Ovary (tissue), 7 donors: ENCODE measurements at regions not wholly inside any gene's neighbourhood (a gene's known extent, or its start where the extent isn't known, plus 50 kb on each side); places are given as distances from the start of the nearest gene placed in this dataset.

Experiments
- DNase-seq, 5 donors: peaks; one replicate each; pipeline ENCODE4 v3.0.0-alpha.2; 2019 to 2020
- H3K27ac ChIP-seq, 2 donors: fragments of 200-600 bp; one replicate each; pipeline versions ENCODE4 v1.5.1 to v1.8.0; 2019 to 2022
- H3K27me3 ChIP-seq: fragments of 200-600 bp; one replicate; pipeline ENCODE4 v1.8.0; 2022
- H3K36me3 ChIP-seq: fragments of 200-600 bp; sonication (generic); one replicate; pipeline ENCODE4 v1.5.1; 2019
- H3K4me1 ChIP-seq: one replicate; pipeline ENCODE4 v1.8.1; 2013; ENCODE audit warnings: mild to moderate bottlenecking, moderate library complexity; ENCODE audit not compliant: insufficient read depth
- H3K4me3 ChIP-seq: fragments of 200-600 bp; sonication (generic); one replicate; pipeline ENCODE4 v1.5.1; 2017
- H3K9me3 ChIP-seq, 2 donors: fragments of 200-600 bp in 1 of 2; sonication (generic) in 1 of 2; one replicate each; pipeline versions ENCODE4 v1.5.1 to v1.8.1; 2013 to 2019; ENCODE audit warnings: mild to moderate bottlenecking in 1 of 2, moderate library complexity in 1 of 2
- CTCF ChIP-seq, 3 donors: fragments of 450-650 bp in 2 of 3; fragments of 200-600 bp in 1 of 3; IDR thresholded peaks; one replicate each; pipeline versions ENCODE4 v1.5.1 to v1.8.0; 2016 to 2022; ENCODE audit warnings: antibody characterized with exemption in 3 of 3, mild to moderate bottlenecking in 1 of 3
- EP300 ChIP-seq: sonication (generic); formaldehyde crosslinking; IDR thresholded peaks from one replicate; pipeline ENCODE4 v1.6.1; 2017; ENCODE audit warnings: antibody characterized with exemption
- POLR2A ChIP-seq: fragments of 450-650 bp; IDR thresholded peaks from one replicate; pipeline ENCODE4 v1.6.1; 2017; ENCODE audit warnings: antibody characterized with exemption, mild to moderate bottlenecking, moderate library complexity
- WGBS, 3 donors: extraction: QIAGEN DNeasy Blood & Tissue Kit in 1 of 3; methylation state at CpG; one replicate each; pipeline versions ENCODE4 v1.1.5 to v1.1.7; 2013 to 2017; 5-methylcytosine and 5-hydroxymethylcytosine counted together
- intact Hi-C, 4 donors: fragments of 100-400 bp; cut with DNase I; formaldehyde crosslinking; loops; one replicate each; pipeline versions ENCODE4 v1.11.0 to v1.15.1; 2022 to 2023
- donor health status: DM: no; HTN: no; CAD: no; lungs with moderate emphysema.
- donor health status: DM: no; HTN: no; CAD: no.
- donor health status: Bipolar disorder and iron deficiency.
- donor health status: DM: no; HTN: no; CAD: no.
- donor health status: DM: yes; HTN: yes; CAD: no.

- intact Hi-C loops = no loop called here
- no peak for TF ChIP-seq POLR2A
- no peak for TF ChIP-seq EP300
- no peak for TF ChIP-seq CTCF (IDR thresholded peaks at IDR 0.05)
- no peaks in the 10 kb centered on the region for H3K27me3 ChIP-seq
- no peaks in the 10 kb centered on the region for H3K36me3 ChIP-seq
- H3K9me3 ChIP-seq = no peaks in the 10 kb centered on the region
- no peak for DNase-seq
- no peaks in the 10 kb centered on the region for H3K4me1 ChIP-seq
- 87 to 92% (median 89%) methylated on average over 4 of the region's 4 CpGs for WGBS, 3 donors
- no peak overlapping the region for H3K27ac ChIP-seq
- no peak overlapping the region for H3K4me3 ChIP-seq
These were observed 327.1 kb upstream of the CDH2 start for GRCh38 chr18:28504066-28504465.

- H3K4me1 ChIP-seq = no peaks in the 10 kb centered on the region
- no peak overlapping the region for H3K4me3 ChIP-seq
- intact Hi-C loops = no loop called here
These were observed 317.2 kb upstream of the CDH2 start for GRCh38 chr18:28494151-28494550.

GRCh38 chr18:28485918-28486317, 309.0 kb upstream of the CDH2 start:
- H3K4me3 ChIP-seq = no peak overlapping the region
- TF ChIP-seq EP300 (no peak), CTCF (IDR thresholded peaks at IDR 0.05) (no peak), POLR2A (no peak)
- DNase-seq = no peak
- intact Hi-C loops = loop anchor here in 1 of 4 donors (5.0 kb wide), 1 partner anchor 89 kb away; no protein-coding TSS in a partner anchor
- no peak overlapping the region for H3K27ac ChIP-seq
- no peaks in the 10 kb centered on the region for H3K36me3 ChIP-seq
- H3K27me3 ChIP-seq = no peaks in the 10 kb centered on the region
- no peaks in the 10 kb centered on the region for H3K9me3 ChIP-seq
- WGBS, 3 donors = 25 to 34% (median 32%) methylated on average over 2 of the region's 2 CpGs
- no peaks in the 10 kb centered on the region for H3K4me1 ChIP-seq

More at GRCh38 chr18:28494151-28494550, 317.2 kb upstream of the CDH2 start:
- H3K9me3 ChIP-seq = no peaks in the 10 kb centered on the region
- no peaks in the 10 kb centered on the region for H3K36me3 ChIP-seq
- 59 to 78% (median 63%) methylated on average over 1 of the region's 1 CpG for WGBS, 3 donors
- no peak overlapping the region for H3K27ac ChIP-seq
- no peak for DNase-seq
- no peaks in the 10 kb centered on the region for H3K27me3 ChIP-seq
- TF ChIP-seq EP300 (no peak), CTCF (IDR thresholded peaks at IDR 0.05) (no peak), POLR2A (no peak)

- no peaks in the 10 kb centered on the region for H3K36me3 ChIP-seq
- no peaks in the 10 kb centered on the region for H3K9me3 ChIP-seq
- intact Hi-C loops = loop anchor here in 1 of 4 donors (5.0 kb wide), 1 partner anchor 88 kb away; no protein-coding TSS in a partner anchor
- no peak overlapping the region for H3K4me3 ChIP-seq
- no peak for TF ChIP-seq CTCF (IDR thresholded peaks at IDR 0.05)
- no peak for TF ChIP-seq EP300
- no peak for TF ChIP-seq POLR2A
- H3K27ac ChIP-seq = no peak overlapping the region
- H3K4me1 ChIP-seq = no peaks in the 10 kb centered on the region
- no peak for DNase-seq
- no peaks in the 10 kb centered on the region for H3K27me3 ChIP-seq
These were observed 308.4 kb upstream of the CDH2 start for GRCh38 chr18:28485210-28485801.
